Stimulated activated CD4-positive, alpha-beta T cell treated with anti-CD3 and anti-CD28 coated beads, Interleukin-1b, Interleukin-23, amount 100 ng/mL, for 24 hours (primary cell): ENCODE measurements at regions not wholly inside any gene's neighbourhood (a gene's known extent, or its start where the extent isn't known, plus 50 kb on each side); places are given as distances from the start of the nearest gene placed in this dataset.

Experiments
- DNase-seq, 4 experiments: peaks; one replicate each; pipeline ENCODE4 v3.0.0-alpha.2; 2020; ENCODE audit warnings: low read depth in 4 of 4, low spot score in 1 of 4

DNA sequence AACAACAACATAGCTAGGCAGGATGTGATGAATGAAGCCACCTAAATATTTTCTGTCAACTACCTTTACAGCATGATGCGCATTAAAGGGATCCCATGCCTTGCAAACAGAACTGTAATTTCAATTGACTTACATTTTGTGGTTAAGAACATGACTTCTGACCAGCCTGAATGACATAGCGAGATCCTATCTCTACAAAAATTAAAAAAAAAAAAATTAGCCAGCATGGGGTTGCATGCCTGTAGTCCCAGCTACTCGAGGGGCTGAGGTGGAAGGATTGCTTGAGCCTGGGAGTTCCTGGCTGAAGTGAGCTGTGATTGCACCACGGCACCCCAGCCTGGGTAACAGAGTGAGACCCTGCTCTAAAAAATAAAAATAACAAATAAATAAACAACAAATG, 680.6 kb downstream of the IQCM start:
- DNase-seq, result no peak

DNA sequence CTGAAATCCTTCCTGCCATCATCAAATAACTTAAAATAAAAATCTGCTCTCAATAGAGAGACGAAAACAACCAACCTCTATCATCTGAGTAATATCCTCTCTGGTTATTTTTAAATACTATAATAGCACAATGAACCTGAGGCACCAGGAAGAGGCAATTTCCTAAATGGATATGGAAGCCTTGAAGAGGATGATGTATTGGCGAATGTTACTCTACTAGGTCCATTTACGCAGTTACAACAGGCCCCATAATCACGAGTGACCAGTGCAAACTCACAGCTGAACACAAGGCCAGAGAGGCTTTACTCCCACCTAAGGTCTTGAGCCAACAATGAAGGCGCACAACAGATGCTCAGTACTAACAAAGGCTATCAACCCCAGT, 678.8 kb upstream of the NR3C2 start:
- DNase-seq, result no peak

DNA sequence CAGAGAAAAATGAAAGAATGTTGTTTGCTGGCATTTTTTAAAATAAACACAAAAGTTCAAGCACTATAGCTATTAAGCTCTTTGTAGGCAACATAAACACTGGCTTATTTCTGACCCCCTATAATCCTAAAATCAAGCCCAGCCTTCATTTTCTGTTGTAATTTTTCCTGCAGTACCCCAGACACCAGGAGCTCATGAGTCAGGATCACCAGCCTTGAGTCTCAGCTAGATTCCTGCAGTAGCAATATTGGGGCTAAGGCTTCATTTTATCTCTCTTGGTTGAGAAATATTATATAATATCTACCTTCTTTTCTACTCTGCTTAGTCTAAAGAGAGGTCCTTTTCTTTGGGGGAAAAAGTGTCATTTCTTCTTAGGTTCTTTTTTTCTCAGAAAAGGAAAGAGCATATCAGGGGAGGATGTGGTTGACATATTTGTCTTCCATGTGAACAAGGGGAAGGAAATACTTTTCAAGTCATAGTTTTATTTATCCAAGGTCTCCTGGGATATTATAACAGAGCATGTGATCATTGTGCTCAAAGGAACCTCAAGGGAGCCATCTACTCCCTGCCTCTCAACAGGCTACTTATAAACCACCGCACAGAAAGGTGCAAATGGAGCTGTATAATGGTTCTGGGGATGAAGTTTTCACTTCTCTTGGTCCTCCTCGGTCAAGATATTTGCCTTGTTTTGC, 678.3 kb upstream of the NR3C2 start:
- DNase-seq, result no peak

DNA sequence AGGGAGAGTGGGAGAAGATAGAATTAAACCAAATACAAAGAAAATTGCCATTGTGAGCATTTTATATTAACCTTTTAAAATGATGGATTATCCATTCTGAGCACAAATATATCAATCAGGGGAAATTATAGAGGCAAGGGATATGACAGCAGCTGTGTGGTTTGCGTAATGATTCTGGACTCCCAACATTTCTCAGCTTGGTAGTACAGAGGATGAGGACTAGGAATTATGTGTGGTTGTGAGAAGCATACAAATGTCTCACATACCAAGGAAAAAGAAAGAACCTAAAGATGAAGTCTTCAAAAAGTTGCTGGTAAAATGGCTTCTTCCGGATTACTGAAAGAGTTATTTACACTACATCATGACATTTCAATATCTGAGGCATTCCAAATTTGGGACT, 674.6 kb upstream of the NR3C2 start:
- DNase-seq, result no peak

DNA sequence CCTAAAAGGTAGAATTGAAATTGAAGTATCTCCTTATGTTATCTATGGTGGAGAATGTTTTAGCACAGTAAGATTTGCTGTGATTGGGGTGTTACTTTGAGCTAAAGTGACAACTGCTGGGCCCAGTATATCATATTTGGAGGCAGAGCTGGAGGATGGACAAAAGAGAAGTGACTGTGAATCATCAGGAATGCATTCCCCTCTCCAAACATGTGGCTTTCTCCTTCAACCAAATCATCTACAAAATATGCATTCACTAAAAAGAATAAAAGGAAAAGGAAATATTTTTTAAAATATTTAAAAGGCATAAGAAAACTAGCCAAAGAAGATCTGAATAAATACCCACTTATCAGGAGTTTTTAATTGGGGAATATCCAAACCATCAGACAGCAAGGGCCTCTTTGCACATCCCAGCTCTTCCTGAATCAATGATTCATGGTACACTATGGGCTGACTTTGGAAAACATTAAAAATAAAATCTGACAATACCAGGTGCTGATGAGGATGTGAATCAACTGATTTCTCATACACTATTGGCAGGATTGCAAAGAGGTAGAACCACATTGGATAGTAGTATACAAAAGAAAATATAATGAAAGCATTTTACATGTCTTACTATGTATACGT, 671.7 kb upstream of the NR3C2 start:
- no peak for DNase-seq

DNA sequence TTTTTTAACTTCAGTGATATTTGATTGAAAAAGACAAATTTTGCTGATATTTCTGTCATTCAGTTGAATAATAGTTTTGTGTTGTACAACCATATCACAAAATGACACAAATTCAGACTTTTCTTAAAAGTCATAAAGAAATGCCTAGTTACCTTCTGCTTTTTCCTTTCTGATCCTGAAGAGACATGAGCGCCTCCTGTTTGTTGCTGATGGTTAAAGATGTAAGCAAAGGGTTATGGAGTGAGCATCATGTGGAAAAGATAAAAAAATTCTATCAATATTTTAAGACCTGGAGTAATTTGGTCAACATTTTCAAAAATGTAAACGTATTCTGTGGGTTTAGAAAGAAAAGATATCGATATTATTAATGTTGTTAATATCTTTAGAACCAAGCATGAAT, 669.9 kb upstream of the NR3C2 start:
- no peak for DNase-seq

DNA sequence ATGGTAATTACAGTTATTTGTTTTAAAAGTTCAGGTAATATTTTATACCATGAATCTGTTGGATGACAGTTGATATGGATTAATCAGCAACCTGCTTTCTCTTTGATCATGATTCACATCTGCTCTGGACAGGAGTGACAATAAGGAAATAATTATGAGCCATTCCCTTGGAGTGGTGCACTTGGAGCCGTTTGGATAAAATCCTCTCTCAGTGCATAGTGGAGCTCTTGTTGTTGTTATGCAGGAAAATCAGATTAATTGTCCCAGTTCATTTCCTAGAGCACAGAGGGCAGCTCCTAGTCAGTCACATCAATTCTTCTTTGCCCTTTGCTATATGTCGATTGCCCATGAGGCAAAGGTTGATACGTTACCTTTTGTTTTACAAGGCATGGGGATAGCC, 668.3 kb upstream of the NR3C2 start:
- no peak for DNase-seq

DNA sequence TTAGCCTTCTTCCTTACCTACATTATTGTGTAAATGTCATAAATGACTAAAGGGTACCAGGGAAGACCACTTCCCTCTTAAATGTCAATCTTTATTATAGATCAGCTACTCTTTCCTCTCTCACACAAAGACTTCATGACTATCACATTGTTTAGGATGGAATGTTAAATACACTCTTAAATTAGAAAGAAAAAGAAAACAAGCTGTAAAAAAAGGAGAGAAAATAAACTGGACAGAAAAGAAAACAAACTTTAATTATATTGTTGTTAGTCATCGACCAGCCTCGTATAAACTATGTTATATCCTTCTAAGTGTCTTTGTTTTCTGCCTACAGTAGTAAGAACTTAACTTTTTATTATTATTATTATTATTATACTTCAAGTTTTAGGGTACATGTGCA, 666.4 kb upstream of the NR3C2 start:
- no peak for DNase-seq

DNA sequence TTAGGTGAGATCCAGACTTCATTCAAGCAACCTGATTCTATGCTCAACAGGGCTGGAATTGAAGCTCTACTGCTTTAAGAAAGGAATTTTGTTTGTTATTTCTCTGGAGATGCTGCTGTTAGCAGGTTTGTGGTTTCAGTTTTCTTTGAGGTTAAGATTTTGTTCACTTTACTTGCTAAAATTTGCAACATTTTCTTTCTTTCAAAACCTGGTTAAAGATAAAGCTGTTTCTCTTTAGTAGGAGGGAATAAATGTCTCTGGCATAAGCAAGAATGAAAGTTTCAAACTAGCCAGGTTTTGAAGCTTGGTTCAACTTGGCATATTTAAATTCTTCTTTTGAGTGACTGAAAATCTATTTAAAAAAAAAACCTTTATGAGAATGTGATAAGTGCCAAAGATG, 660.6 kb upstream of the NR3C2 start:
- DNase-seq, result no peak

DNA sequence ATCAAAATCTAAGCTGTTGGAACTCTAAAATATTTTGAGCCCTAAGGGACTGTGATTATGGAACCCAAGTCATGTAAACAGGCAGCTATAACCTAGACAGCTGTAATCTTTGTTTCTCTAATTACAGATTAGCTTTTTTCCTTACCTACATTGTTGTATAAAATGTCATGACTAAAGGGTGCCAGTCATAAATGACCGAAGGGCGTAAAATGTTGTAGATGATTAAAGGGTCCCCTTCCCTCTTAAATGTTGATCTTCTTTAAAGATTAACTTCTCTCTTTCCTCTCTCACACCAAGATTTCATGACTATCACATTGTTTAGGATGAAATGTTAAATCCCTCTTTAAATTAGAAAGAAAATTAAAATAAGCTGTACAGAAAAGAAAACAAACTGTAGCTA, 659.4 kb upstream of the NR3C2 start:
- no peak for DNase-seq

DNA sequence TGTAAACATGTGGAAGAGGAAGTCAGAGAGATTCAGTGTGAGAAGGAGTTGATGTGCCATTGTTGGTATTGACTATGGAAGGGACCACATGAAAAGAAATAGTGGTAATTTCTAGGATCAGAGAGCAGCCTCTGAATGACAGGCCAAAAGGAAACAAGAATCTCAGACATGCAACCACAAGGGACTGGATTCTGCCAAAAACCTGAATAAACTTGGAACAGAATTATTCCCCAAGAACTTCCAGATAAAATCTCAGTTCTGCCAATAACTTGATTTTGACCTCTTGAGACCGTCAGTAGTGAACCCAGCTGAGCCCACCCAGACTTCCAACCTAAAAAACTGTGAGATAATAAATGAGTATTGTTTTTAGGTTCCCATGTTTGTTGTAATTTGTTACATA, 653.6 kb upstream of the NR3C2 start:
- DNase-seq, result no peak

DNA sequence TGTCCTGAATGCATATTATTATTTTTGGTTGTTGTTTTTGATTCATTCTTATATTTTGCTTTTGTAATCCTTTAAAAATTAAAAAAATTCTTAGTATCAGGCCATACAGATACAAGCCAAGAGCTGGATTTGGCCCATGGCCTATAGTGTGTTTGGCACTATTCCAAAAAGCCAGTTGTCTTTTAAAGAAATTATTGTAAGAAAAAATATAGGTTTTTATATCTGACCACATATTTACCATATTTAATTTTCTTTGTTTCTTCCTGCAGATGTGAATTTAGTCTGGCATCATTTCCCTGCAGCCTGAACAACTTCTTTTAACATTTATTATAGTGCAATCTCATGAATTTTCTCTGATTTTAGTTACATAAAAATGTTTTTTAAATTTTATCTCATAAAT, 652.8 kb upstream of the NR3C2 start:
- DNase-seq, result no peak

DNA sequence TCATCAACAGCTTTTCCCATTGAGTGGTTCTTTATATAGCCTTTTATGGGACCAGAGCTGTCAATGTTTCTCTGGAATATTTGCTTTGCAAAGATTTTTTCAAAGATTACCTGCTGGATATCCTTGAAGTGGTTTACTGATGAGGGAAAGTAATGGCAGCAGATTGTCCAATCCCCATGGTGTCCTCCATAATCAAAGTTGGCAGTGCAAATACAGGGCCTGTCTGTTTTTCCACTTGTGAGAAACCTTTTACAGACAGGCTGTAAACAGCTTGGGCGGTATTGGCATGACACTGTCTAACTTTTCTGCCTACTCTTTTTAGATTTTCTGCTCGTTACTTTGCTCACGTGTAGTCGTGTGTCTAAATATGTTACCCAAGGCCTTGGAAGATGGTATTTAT, 641.9 kb upstream of the NR3C2 start:
- DNase-seq, result no peak

DNA sequence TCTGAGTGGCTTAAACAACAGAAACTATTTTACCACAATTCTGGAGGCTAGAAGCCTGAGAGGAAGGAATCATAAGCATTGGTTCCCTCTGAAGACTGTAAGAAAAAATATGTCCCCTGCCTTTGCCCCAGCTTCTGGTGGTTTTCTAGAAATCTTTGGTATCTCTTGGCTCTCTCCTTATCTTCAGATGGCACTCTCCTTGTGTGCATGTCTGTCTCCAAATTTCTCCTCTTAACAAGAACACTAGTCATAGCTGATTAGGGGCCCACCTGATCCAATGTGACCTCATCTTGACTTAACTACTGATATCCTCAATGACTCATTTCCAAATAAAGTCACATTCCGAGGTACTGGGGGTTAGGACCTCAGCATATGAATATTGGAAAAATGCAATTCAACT, 635.0 kb upstream of the NR3C2 start:
- DNase-seq, result no peak

DNA sequence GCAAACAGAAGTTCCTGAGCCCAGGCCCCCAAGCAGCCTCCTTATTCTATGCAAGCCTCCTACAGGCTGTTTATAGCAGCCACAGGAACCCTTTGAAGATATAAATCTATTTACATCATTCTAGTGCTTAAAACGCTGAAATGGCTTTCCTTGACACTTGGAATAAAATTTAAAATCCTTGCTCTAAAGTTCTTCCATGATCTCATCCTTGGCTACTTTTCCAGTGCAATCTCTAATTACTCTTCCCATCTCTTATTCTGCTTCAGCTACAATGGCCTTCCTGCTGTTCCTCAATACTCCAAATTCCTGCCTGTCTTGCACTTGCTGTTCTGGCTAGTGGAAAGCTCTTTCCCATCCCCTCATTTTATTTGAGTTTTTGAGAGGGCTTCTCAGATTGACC, 634.2 kb upstream of the NR3C2 start:
- DNase-seq, result no peak

DNA sequence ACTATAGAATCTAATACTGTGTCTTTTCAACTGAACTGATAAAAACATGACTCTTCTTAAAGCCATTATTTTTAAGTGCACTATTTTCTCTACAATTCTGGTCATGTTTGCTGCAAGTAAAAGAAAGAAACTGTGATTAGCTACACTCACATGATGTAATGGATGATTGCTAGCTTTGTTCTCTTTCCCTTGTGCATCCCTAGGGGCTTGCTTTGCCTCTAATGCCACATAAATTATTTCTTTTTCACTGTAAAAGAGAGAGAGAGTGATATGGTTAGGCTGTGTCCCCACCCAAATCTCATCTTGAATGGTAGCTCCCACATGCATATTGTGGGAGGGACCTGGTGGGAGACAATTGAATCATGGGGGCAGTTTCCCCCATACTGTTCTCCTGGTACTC, 630.2 kb upstream of the NR3C2 start:
- DNase-seq, result no peak

DNA sequence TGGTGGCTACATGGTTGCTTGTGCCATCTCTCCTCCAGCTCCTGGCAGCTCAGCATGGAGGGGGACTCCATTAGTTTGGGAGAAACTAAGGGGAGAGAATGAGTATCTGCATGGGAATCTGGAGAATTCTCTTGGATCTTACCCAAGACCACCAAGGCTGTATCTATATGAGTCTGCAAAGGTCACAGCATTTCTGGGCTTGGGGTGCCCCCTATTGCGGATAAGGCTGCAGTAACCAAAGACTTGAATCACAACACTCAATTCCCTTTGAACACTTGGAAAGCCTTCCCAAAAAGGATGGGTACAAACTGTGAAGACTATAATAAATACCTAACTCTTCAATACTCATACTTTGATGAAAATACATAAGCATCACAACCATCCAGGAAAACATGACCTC, 623.5 kb upstream of the NR3C2 start:
- no peak for DNase-seq

DNA sequence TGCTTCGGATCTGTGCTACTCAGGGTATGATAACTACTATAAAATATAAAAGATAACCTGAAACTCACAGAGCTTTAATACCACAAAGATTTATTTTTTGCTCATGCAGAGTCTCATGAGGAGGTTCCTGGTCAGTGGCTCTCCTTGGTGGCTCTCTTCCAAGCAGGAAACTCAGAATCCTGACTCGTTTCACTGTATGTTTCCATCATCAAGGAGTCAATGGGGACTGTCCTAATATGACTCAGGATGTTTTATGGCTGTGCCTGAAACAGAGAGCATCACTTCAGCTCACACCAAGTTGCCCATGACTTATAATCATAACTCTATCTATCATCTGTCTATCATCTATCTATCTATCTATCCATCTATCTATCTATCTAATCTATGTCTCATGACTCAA, 620.8 kb upstream of the NR3C2 start:
- no peak for DNase-seq

DNA sequence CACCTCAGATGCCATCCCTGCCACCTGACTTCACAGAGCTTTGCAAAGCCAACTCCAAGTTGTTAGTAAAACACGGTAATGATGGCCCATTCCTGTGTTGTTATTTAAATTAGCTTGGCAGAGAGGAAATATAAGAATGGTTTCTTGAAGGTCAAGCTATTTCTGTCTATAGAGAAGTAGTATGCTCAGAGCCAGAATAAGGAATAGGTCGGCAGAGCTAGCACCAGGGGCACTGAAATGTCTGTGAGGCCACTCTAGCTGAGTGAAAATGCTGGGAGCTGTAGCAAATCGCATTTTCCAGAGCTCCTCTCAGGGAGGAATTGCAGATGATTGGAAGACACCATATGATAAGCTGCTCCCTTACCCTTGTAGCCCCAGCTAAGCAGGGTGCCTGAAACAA, 615.4 kb upstream of the NR3C2 start:
- DNase-seq, result no peak

DNA sequence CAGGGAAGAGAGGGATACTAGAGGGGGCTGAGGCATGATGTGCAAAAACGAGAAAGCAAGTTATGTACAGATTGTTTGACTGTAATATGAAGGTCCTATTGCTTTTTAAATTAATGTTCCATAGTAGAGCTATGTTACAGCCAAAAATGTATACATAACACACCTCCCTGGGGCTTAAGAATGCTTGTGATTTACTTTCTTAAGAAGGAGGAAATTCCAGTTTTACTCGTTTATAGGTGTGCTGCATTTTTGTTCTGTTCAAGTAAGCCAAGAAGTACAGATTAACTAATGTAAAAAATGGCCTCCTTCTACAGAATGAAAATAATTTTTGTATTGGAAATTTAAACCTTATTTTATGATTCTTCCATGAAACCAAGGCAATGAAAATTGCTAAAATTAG, 614.4 kb upstream of the NR3C2 start:
- no peak for DNase-seq

DNA sequence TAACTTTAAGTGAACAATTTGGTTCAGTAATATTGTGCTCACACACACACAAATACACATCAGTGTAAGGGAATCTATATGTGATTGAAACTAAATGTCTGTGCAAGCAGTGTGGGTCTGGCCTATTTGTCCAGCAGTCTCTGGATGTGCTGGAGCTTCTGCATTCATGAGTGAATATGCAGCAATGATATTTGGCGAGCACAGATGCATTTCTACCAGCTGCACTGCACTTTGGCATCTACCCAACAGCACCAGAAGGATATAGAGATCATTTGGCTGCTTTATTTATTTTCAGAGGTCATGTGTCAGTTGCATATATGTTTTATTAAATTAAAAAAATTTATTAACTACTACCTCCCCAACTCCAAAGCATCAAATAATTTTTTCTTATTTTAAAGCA, 613.4 kb upstream of the NR3C2 start:
- DNase-seq, result no peak

DNA sequence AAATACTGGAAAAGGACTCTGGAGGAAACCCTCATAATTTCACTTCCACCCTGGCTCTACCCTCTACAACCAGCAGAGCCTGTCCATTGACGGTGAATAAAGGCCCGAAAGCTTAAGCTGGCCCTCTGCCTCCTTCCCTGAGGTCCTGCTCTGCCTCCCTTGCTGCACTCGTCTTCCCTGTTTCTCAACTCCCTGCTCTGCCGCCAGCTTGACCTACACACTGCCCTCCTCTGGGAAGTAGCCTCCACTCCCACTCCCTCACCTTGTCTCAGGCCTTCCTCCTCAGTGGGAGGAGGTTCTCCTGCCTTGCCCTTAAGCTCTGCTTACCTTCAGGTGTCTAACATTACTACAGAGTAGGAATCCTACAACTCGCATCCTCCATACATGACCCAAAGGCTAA, 608.6 kb upstream of the NR3C2 start:
- no peak for DNase-seq

DNA sequence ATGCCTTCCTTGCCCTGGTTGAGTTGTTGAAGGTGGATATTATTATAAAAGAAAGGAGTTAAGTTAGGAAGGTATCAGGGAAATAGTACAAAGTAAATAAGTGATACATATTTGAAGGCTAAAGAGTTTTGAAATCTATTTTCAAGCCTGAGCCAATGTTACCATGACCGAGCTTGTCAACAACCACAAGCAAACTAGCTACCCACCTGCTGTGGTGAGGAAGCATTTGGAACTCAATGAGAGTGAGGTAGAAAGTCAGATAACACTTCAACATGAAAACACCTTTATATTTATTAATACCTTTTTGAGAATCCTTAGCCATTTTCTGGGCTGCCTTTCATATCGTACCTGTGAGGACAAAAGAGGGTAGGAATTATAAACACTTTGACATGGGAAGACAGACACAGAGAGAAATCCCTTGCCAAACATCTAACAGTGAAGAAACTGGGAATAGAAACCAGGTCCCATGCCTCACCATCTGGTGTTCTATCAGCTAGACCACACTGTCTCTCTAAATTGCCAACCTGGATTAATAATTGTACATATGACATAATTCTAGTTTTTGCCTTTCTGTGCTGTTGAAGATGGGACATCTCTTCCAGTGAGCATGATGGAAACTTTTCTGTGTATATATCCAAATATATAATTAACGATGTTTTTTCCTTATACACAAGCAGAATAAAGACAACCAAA, 606.4 kb upstream of the NR3C2 start:
- no peak for DNase-seq
